ENCODE measurements at regions not wholly inside any gene's neighbourhood (a gene's known extent, or its start where the extent isn't known, plus 50 kb on each side); places are given as distances from the start of the nearest gene placed in this dataset.
A peak's percentile ranks its signal among the peaks of the same experiment; 100 is the strongest.

- no peak for DNase-seq (ENCODE audit: low read depth in 4 of 4, low spot score in 3 of 4)
Measured at GRCh38 chr4:182170417-182170935, 72.7 kb upstream of the TENM3 start.

GRCh38 chr4:182174979-182175378, 68.2 kb upstream of the TENM3 start:
- no peak for DNase-seq (ENCODE audit: low read depth in 4 of 4, low spot score in 3 of 4)

- no peak for DNase-seq (ENCODE audit: low read depth in 4 of 4, low spot score in 3 of 4)
Measured at GRCh38 chr4:182175788-182176519, 67.2 kb upstream of the TENM3 start.

GRCh38 chr4:182177166-182177565, 66.0 kb upstream of the TENM3 start:
- DNase-seq (ENCODE audit: low read depth in 4 of 4, low spot score in 3 of 4): no peak

GRCh38 chr4:182179105-182179504, 64.1 kb upstream of the TENM3 start:
- no peak for DNase-seq (ENCODE audit: low read depth in 4 of 4, low spot score in 3 of 4)

- DNase-seq (ENCODE audit: low read depth in 4 of 4, low spot score in 3 of 4): no peak
Measured at GRCh38 chr4:182179751-182180150, 63.5 kb upstream of the TENM3 start.

- DNase-seq (ENCODE audit: low read depth in 4 of 4, low spot score in 3 of 4): no peak
Measured at GRCh38 chr4:182185491-182185890, 57.7 kb upstream of the TENM3 start.

- DNase-seq (ENCODE audit: low read depth in 4 of 4, low spot score in 3 of 4): no peak
Measured at GRCh38 chr4:182187674-182188073, 55.5 kb upstream of the TENM3 start.

- no peak for DNase-seq (ENCODE audit: low read depth in 4 of 4, low spot score in 3 of 4)
Measured at GRCh38 chr4:182188622-182189021, 54.6 kb upstream of the TENM3 start.

GRCh38 chr4:182189103-182189878, 53.9 kb upstream of the TENM3 start:
- DNase-seq (ENCODE audit: low read depth in 4 of 4, low spot score in 3 of 4): peak in 3 of 4 donors; percentile 41 to 56 (median 43)

GRCh38 chr4:182190306-182190705, 52.9 kb upstream of the TENM3 start:
- no peak for DNase-seq (ENCODE audit: low read depth in 4 of 4, low spot score in 3 of 4)

- no peak for DNase-seq (ENCODE audit: low read depth in 4 of 4, low spot score in 3 of 4)
Measured at GRCh38 chr4:182192511-182193181, 50.6 kb upstream of the TENM3 start.

- no peak for DNase-seq (ENCODE audit: low read depth in 4 of 4, low spot score in 3 of 4)
Measured at GRCh38 chr4:182193311-182193710, 49.9 kb upstream of the TENM3 start.
